Esophagus squamous epithelium (tissue), 5 donors: ENCODE measurements at regions not wholly inside any gene's neighbourhood (a gene's known extent, or its start where the extent isn't known, plus 50 kb on each side); places are given as distances from the start of the nearest gene placed in this dataset.

ENCODE experiments used
- DNase-seq: peaks from one replicate; lab custom pipeline; 2025; lab: John Stamatoyannopoulos, UW
- H3K27ac ChIP-seq, 4 donors: fragments of 200-600 bp; sonication (generic); one replicate each; pipeline ENCODE4 v1.5.1; 2016 to 2019; ENCODE audit warnings: mild to moderate bottlenecking in 1 of 4
- H3K27me3 ChIP-seq, 4 donors: fragments of 200-600 bp; sonication (generic); 1 replicate in 3 of 4; 2 replicates in 1 of 4; pipeline versions ENCODE4 v1.5.1 to v1.6.0; 2017 to 2021; ENCODE audit warnings: antibody characterized with exemption in 1 of 4
- H3K36me3 ChIP-seq, 3 donors: fragments of 200-600 bp; sonication (generic); one replicate each; pipeline ENCODE4 v1.5.1; 2016 to 2019
- H3K4me1 ChIP-seq, 3 donors: fragments of 200-600 bp; sonication (generic); one replicate each; pipeline ENCODE4 v1.5.1; 2017 to 2019
- H3K4me3 ChIP-seq, 4 donors: fragments of 200-600 bp; sonication (generic); 1 replicate in 3 of 4; 2 replicates in 1 of 4; pipeline ENCODE4 v1.5.1; 2016 to 2019; ENCODE audit warnings: mild to moderate bottlenecking in 2 of 4, moderate library complexity in 1 of 4
- H3K9me3 ChIP-seq, 3 donors: fragments of 200-600 bp; sonication (generic); one replicate each; pipeline ENCODE4 v1.5.1; 2016 to 2019
- CTCF ChIP-seq, 6 experiments: fragments of 450-650 bp in 4 of 6; fragments of 200-600 bp in 2 of 6; sonication (generic) in 2 of 6; IDR thresholded peaks; one replicate each; pipeline ENCODE4 v1.5.1; 2016 to 2019; ENCODE audit warnings: antibody characterized with exemption in 6 of 6, mild to moderate bottlenecking in 4 of 6, moderate library complexity in 4 of 6
- POLR2A ChIP-seq, 4 donors: fragments of 450-650 bp; IDR thresholded peaks; one replicate each; pipeline ENCODE4 v1.6.1; 2017; ENCODE audit warnings: antibody characterized with exemption in 4 of 4, mild to moderate bottlenecking in 4 of 4, moderate library complexity in 3 of 4
- WGBS, 2 donors: methylation state at CpG; one replicate each; pipeline ENCODE4 v1.1.5; 2018; 5-methylcytosine and 5-hydroxymethylcytosine counted together
- intact Hi-C: fragments of 100-400 bp; cut with DNase I; formaldehyde crosslinking; loops from one replicate; pipeline ENCODE4 v1.15.0; 2022
- donor health status: DM: yes; HTN: yes; CAD: no.

GRCh38 chr15:70264738-70265465 lies 167.2 kb upstream of the TLE3 start:
- H3K27ac ChIP-seq, result peak overlapping the region in 1 of 4 donors; percentile 3
- intact Hi-C loops, result no loop called here
- no peaks in the 10 kb centered on the region for H3K9me3 ChIP-seq
- peaks cover 33 to 74% (median 38%) of the 10 kb centered on the region in 3 donors for H3K4me1 ChIP-seq
- 55 to 58% methylated on average over 7 to 8 of the region's 8 CpGs for WGBS, 2 donors
- H3K4me3 ChIP-seq, result no peak overlapping the region
- no peak for DNase-seq
- peaks cover 0 to 3% (median 0%) of the 10 kb centered on the region in 4 donors for H3K27me3 ChIP-seq
- TF ChIP-seq POLR2A (IDR thresholded peaks at IDR 0.05) (no peak), CTCF (IDR thresholded peaks at IDR 0.05) (no peak)
- no peaks in the 10 kb centered on the region for H3K36me3 ChIP-seq

GRCh38 chr15:70264014-70264582 lies 166.4 kb upstream of the TLE3 start:
- Histone ChIP-seq H3K9me3 (no peaks in the 10 kb centered on the region), H3K27me3 (peaks cover 0 to 3% (median 0%) of the 10 kb centered on the region in 4 donors), H3K4me1 (peaks cover 29 to 73% (median 32%) of the 10 kb centered on the region in 3 donors), H3K27ac (peak overlapping the region in 1 of 4 donors; percentile 3), H3K36me3 (no peaks in the 10 kb centered on the region), H3K4me3 (no peak overlapping the region)
- no peak for DNase-seq
- TF ChIP-seq POLR2A (IDR thresholded peaks at IDR 0.05), result no peak
- TF ChIP-seq CTCF (IDR thresholded peaks at IDR 0.05), result no peak
- 34 to 39% methylated on average over 7 to 8 of the region's 15 CpGs for WGBS, 2 donors
- intact Hi-C loops, result no loop called here

GRCh38 chr15:70262591-70263274 lies 165.0 kb upstream of the TLE3 start:
- 83 to 94% methylated on average over 1 to 6 of the region's 6 CpGs for WGBS, 2 donors
- DNase-seq, result no peak
- Histone ChIP-seq H3K27me3 (peaks cover 0 to 11% (median 0%) of the 10 kb centered on the region in 4 donors), H3K27ac (no peak overlapping the region), H3K9me3 (no peaks in the 10 kb centered on the region), H3K4me1 (peaks cover 24 to 73% (median 25%) of the 10 kb centered on the region in 3 donors), H3K36me3 (no peaks in the 10 kb centered on the region), H3K4me3 (no peak overlapping the region)
- intact Hi-C loops, result no loop called here
- no peak for TF ChIP-seq CTCF (IDR thresholded peaks at IDR 0.05)
- no peak for TF ChIP-seq POLR2A (IDR thresholded peaks at IDR 0.05)

DNA sequence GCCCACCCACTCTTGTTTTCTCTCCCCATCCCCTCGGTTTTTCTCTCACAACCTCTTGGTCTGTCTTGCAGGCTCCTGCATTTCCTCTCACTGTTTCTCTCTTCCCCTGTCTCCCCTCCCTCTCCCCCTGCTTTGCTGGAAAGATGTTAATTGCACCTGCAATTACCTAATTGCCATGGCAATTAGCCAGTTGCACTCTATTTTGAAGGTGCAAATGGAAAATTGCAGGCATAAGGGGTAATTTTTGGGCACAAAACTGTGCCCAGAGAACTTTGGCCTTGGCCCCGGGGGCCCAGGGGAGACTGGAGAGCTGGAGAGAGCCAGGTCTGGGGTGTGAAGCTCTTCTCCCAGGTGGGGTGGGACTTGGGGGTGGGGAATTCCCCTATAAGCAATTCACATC lies 164.5 kb upstream of the TLE3 start:
- DNase-seq, result no peak
- Histone ChIP-seq H3K36me3 (no peaks in the 10 kb centered on the region), H3K9me3 (no peaks in the 10 kb centered on the region), H3K4me1 (peaks cover 24 to 68% (median 25%) of the 10 kb centered on the region in 3 donors), H3K27me3 (peaks cover 0 to 17% (median 0%) of the 10 kb centered on the region in 4 donors), H3K4me3 (no peak overlapping the region), H3K27ac (no peak overlapping the region)
- intact Hi-C loops, result no loop called here
- 68 to 79% methylated on average over 2 of the region's 2 CpGs for WGBS, 2 donors
- TF ChIP-seq CTCF (IDR thresholded peaks at IDR 0.05), result no peak

DNA sequence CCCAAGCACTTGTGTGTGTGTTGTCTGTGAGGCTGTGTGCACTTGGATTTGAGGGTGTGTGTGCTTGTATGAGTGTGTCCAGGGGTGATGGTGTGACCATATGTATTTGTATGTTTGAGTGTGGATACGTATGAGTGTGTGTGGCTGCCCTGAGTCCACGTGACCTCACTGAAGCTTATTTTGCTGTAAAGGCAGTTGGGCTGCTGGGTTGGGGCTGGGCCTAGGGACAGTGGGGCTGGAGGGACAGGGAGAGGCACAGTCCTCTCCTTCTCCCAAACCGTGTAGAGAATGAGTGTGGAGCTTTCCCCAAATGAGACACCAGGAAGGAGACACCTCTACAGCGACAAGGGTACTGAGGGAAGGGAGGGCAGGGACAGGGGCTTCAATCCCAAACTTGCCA lies 163.4 kb upstream of the TLE3 start:
- H3K4me3 ChIP-seq, result no peak overlapping the region
- no peaks in the 10 kb centered on the region for H3K9me3 ChIP-seq
- H3K27me3 ChIP-seq, result peaks cover 0 to 27% (median 0%) of the 10 kb centered on the region in 4 donors
- peaks cover 21 to 57% (median 23%) of the 10 kb centered on the region in 3 donors for H3K4me1 ChIP-seq
- no peaks in the 10 kb centered on the region for H3K36me3 ChIP-seq
- intact Hi-C loops, result no loop called here
- DNase-seq, result no peak
- no peak overlapping the region for H3K27ac ChIP-seq
- 63 to 100% methylated on average over 2 to 3 of the region's 4 CpGs for WGBS, 2 donors
- TF ChIP-seq POLR2A (IDR thresholded peaks at IDR 0.05) (no peak), CTCF (IDR thresholded peaks at IDR 0.05) (no peak)
